ENCODE measurements at regions not wholly inside any gene's neighbourhood (a gene's known extent, or its start where the extent isn't known, plus 50 kb on each side); places are given as distances from the start of the nearest gene placed in this dataset.
"Not testable (repeated sequence)": the region's sequence is repeated elsewhere in the genome, so short reads cannot be mapped to it uniquely, and the experiment has no call there.

- not testable (repeated sequence) for DNase-seq
Observed at GRCh38 chr5:71822065-71822464, 103.0 kb downstream of the CARTPT start.

GRCh38 chr5:71825992-71826391 is 106.9 kb downstream of the CARTPT start:
- DNase-seq, result no peak

GRCh38 chr5:71828291-71829040 is 109.4 kb downstream of the CARTPT start:
- no peak for DNase-seq

- no peak for DNase-seq
Observed at GRCh38 chr5:71829206-71829605, 110.1 kb downstream of the CARTPT start.

GRCh38 chr5:71830681-71831539 is 111.8 kb downstream of the CARTPT start:
- no peak for DNase-seq

GRCh38 chr5:71832812-71833715 is 114.0 kb downstream of the CARTPT start:
- DNase-seq, result no peak

GRCh38 chr5:71834601-71835000 is 115.5 kb downstream of the CARTPT start:
- DNase-seq, result no peak

GRCh38 chr5:71836084-71836483 is 117.0 kb downstream of the CARTPT start:
- no peak for DNase-seq

- no peak for DNase-seq
Observed at GRCh38 chr5:71836559-71837112, 117.6 kb downstream of the CARTPT start.

GRCh38 chr5:71838286-71838685 is 119.2 kb downstream of the CARTPT start:
- DNase-seq, result no peak

- no peak for DNase-seq
Observed at GRCh38 chr5:71839096-71839884, 120.2 kb downstream of the CARTPT start.

GRCh38 chr5:71841107-71841506 is 122.0 kb downstream of the CARTPT start:
- DNase-seq, result no peak

- DNase-seq, result no peak
Observed at GRCh38 chr5:71843111-71843510, 124.0 kb downstream of the CARTPT start.

GRCh38 chr5:71844862-71845261 is 125.8 kb downstream of the CARTPT start:
- no peak for DNase-seq

GRCh38 chr5:71859515-71859914 is 140.4 kb downstream of the CARTPT start:
- no peak for DNase-seq

- no peak for DNase-seq
Observed at GRCh38 chr5:71860048-71860447, 141.0 kb downstream of the CARTPT start.

GRCh38 chr5:71861682-71862081 is 142.6 kb downstream of the CARTPT start:
- no peak for DNase-seq

GRCh38 chr5:71862087-71862486 is 143.0 kb downstream of the CARTPT start:
- DNase-seq, result no peak

- no peak for DNase-seq
Observed at GRCh38 chr5:71862507-71863060, 143.5 kb downstream of the CARTPT start.

GRCh38 chr5:71864730-71865601 is 145.9 kb downstream of the CARTPT start:
- DNase-seq, result no peak

All from T-helper 1 cell (primary cell).